Ishikawa (cell line): ENCODE measurements at regions not wholly inside any gene's neighbourhood (a gene's known extent, or its start where the extent isn't known, plus 50 kb on each side); places are given as distances from the start of the nearest gene placed in this dataset.

Experiments used
- CEBPB ChIP-seq: IDR thresholded peaks from 2 replicates; pipeline ENCODE4 v1.6.1; 2012
- CREB1 ChIP-seq: IDR thresholded peaks from 2 replicates; pipeline ENCODE4 v1.6.1; 2012; ENCODE audit warnings: low read depth
- EGR1 ChIP-seq: IDR thresholded peaks from 2 replicates; pipeline ENCODE4 v1.6.1; 2012
- EP300 ChIP-seq: IDR thresholded peaks from 2 replicates; pipeline ENCODE4 v1.6.1; 2012; ENCODE audit warnings: borderline replicate concordance
- FOXM1 ChIP-seq: IDR thresholded peaks from 2 replicates; pipeline ENCODE4 v1.6.1; 2012; ENCODE audit warnings: low read depth, borderline replicate concordance
- MAX ChIP-seq: IDR thresholded peaks from 2 replicates; pipeline ENCODE4 v1.6.1; 2012
- NFIC ChIP-seq: IDR thresholded peaks from 2 replicates; pipeline ENCODE4 v1.6.1; 2012
- RAD21 ChIP-seq: IDR thresholded peaks from 2 replicates; pipeline ENCODE4 v1.6.1; 2012; ENCODE audit warnings: low read depth
- REST ChIP-seq: IDR thresholded peaks from 2 replicates; pipeline ENCODE4 v1.6.1; 2012; ENCODE audit warnings: low read depth, mild to moderate bottlenecking
- TCF12 ChIP-seq: IDR thresholded peaks from 2 replicates; pipeline ENCODE4 v1.6.1; 2012; ENCODE audit warnings: low read depth
- YY1 ChIP-seq: IDR thresholded peaks from 2 replicates; pipeline ENCODE4 v1.6.1; 2012; ENCODE audit warnings: low read depth

DNA sequence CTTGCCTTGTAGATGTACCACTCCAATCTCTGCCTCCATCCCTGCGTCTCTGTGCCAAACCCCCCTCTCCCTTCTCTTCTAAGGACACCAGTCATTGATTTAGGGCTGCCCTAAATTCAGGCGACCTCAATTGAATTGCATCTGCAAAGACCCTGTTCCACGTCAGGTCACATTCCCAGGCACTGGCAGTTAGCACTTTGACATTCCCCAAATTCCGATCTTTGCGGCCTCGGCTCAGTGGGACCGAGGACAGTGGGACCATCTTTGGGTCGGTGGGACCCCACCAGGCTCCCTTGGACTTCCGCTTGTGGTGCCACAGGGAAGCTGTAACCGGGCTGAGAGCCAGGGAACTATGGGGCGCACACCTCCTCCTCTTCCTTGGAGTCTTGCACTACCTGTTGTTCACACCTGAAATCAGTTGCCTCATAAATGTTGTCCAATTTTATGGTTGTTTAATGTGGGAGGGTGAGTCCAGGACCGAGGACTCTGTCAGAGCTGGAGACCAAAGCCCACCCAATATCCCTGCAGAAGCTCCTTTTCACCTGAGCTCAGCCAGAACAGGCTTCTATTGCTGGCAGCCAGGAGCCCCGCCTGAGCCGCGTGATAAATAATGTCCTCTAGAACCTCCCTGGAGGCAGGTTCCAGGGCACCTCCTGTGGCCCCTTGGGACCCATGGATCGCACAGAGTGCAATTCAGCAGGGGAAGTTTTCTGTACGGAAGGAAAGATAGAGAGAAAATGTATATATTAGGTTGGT is 271.6 kb downstream of the EIPR1 start:
- TF ChIP-seq RAD21 (no peak), EP300 (no peak), CREB1 (no peak), NFIC (no peak), MAX (no peak), FOXM1 (no peak), EGR1 (no peak), YY1 (no peak), REST (no peak), CEBPB (no peak), TCF12 (no peak)
